ENCODE measurements at regions not wholly inside any gene's neighbourhood (a gene's known extent, or its start where the extent isn't known, plus 50 kb on each side); places are given as distances from the start of the nearest gene placed in this dataset.

DNA sequence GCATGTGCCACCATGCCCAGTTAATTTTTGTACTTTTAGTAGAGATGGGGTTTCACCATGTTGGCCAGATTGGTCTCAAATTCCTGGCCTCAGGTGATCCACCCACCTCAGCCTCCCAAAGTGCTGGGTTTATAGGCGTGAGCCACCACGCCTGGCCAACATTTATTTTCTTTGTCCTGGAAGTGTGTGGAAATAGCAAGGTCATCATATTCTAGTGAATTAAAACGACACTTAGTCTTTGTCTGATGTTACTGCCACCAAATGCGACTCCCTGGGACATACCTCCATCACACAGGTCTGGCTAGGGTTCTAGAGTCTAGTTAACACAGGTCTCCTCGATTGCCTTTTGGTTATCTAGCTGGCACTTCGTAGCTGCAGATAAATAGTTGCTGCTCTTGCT lies 203.1 kb downstream of the AASDH start:
- DNase-seq (ENCODE audit: low spot score) = no peak
- no peak for TF ChIP-seq CTCF (IDR thresholded peaks at IDR 0.05; ENCODE audit: extremely low read depth, missing control alignments)

DNA sequence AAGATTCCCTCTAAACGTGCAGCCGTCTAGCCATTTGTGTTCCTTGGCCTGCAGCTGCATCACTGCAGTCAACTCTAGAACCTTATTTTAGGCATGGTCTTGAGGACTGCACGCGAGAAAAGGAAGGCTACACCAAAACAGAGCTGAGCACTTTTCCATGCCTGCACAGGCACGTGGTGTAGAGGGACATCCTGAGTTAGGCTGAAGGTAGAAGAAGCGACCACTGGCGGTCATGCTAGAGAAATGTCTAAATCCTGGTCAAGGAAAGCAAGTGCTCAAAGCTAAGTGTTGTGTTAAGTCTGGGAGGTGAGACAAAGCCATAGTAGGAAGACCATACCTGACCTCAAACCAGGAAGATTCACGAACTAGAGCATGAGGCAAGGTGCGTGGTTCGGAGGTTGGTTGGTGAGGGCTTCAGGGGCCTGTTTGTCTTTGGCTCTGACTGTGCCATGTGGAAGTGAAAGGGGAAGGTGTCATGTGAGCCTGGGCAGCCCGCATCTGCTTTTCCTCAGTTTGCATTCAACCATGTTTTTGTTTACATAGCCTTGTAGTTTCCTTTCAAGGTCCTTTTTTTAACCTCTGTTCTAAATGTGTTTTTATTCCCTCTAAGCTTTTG lies 203.8 kb downstream of the AASDH start:
- DNase-seq (ENCODE audit: low spot score) = no peak
- TF ChIP-seq CTCF (IDR thresholded peaks at IDR 0.05; ENCODE audit: extremely low read depth, missing control alignments) = no peak

GRCh38 chr4:56182356-56182755 lies 204.9 kb downstream of the AASDH start:
- DNase-seq (ENCODE audit: low spot score) = no peak
- TF ChIP-seq CTCF (IDR thresholded peaks at IDR 0.05; ENCODE audit: extremely low read depth, missing control alignments) = no peak

GRCh38 chr4:56181140-56181953 lies 205.9 kb downstream of the AASDH start:
- no peak for DNase-seq (ENCODE audit: low spot score)

DNA sequence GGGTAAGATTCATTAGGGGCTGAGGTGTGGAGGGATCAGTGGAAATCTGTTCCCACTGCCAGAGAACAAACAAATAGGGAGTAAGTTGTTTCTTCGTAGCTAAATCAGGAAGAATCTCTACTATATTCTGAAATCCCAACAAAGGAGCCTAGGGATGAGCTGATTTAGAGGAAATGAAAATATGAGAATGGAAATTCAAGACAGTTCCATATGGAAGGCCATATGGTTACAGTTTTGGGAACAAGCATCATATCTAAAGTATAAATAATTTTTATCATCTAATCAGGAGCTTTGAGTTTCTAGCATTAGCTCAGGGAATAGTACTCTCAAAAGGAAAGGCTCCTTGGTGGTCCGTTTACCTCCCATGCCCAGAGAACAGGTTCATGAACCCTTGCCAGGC lies 218.2 kb downstream of the AASDH start:
- no peak for TF ChIP-seq CTCF (IDR thresholded peaks at IDR 0.05; ENCODE audit: extremely low read depth, missing control alignments)
- no peak for DNase-seq (ENCODE audit: low spot score)

More at GRCh38 chr4:56181140-56181953, 205.9 kb downstream of the AASDH start:
- TF ChIP-seq CTCF (IDR thresholded peaks at IDR 0.05; ENCODE audit: extremely low read depth, missing control alignments) = no peak

DNA sequence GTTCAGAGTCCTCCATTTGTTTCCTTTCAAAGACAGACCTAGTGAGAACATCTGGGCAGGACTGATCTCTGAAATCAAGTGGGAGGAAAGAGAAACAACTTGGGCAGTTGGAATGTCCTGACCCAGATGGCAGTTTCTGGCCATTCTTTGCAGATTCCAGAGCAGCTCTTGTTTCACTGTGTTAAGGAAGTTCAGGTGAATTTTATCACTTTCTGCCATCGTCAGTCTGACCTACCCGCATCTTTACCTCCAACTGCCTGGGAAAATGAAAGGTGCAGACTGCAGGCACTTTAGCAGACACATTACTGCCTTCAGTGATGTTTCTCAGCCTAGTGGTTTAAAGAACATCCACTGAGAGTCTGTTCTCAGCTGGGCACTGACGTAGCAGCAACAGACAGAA lies 216.2 kb downstream of the CEP135 start:
- DNase-seq (ENCODE audit: low spot score) = no peak
- no peak for TF ChIP-seq CTCF (IDR thresholded peaks at IDR 0.05; ENCODE audit: extremely low read depth, missing control alignments)

DNA sequence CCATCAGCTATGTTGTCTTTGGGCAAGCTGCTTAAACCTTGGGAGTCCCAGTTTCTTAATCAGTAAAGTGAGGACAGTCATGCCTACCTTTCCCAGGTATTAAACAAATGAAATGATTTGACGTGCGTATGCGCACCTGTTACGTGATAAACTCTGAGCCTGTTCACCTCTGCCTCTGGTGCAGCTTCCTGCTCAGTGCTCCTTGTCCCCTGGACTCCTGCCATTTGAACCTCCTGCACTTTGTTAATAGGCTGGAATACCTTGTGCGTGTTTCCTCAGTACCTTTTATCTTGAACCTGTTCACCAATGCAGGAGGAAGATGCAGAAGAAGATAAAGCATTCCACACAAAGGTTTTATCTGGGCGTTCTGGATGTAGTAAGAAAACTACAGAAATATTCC lies 211.9 kb downstream of the CEP135 start:
- no peak for TF ChIP-seq CTCF (IDR thresholded peaks at IDR 0.05; ENCODE audit: extremely low read depth, missing control alignments)
- DNase-seq (ENCODE audit: low spot score) = no peak

Measured in GM20000 (cell line).